ENCODE measurements at regions not wholly inside any gene's neighbourhood (a gene's known extent, or its start where the extent isn't known, plus 50 kb on each side); places are given as distances from the start of the nearest gene placed in this dataset.

- H3K4me3 ChIP-seq (ENCODE audit: low read depth, low read length): no peak overlapping the region
- Mint-ChIP-seq H3K27ac (ENCODE audit: unreplicated experiment) (no peak overlapping the region), H3K9me3 (ENCODE audit: unreplicated experiment) (no peaks in the 10 kb centered on the region), H3K4me3 (ENCODE audit: unreplicated experiment) (no peak overlapping the region), H3K36me3 (ENCODE audit: insufficient read depth, unreplicated experiment) (no peaks in the 10 kb centered on the region), H3K4me1 (ENCODE audit: low read depth, unreplicated experiment) (no peaks in the 10 kb centered on the region), H3K27me3 (ENCODE audit: insufficient read depth, unreplicated experiment) (peaks cover 9% of the 10 kb centered on the region)
- no peak for TF ChIP-seq CTCF (IDR thresholded peaks at IDR 0.05; ENCODE audit: insufficient read depth in 1 of 2, low read depth in 1 of 2, low read length in 1 of 2, severe bottlenecking in 1 of 2, unreplicated experiment in 1 of 2)
- POLR2A ChIA-PET: no interaction called here
- DNase-seq: no peak
- CTCF ChIA-PET: no interaction called here
- no peaks in the 10 kb centered on the region for H3K36me3 ChIP-seq (ENCODE audit: control insufficient read depth, insufficient read depth, low read length)
- H3K9me3 ChIP-seq: no peaks in the 10 kb centered on the region
- no peaks in the 10 kb centered on the region for H3K4me1 ChIP-seq
- H3K27me3 ChIP-seq (replicated peaks; ENCODE audit: control insufficient read depth, insufficient read depth, low read length): peaks cover 1% of the 10 kb centered on the region
- no TSS peak for BruUV-seq (replicated peaks)
- intact Hi-C loops (cut with micrococcal nuclease; ENCODE audit: unreplicated experiment): no loop called here
These were observed 65.0 kb upstream of the NPAS2 start for GRCh38 chr2:100754951-100755350.

GRCh38 chr2:100755441-100755840, 64.5 kb upstream of the NPAS2 start:
- H3K36me3 Mint-ChIP-seq (ENCODE audit: insufficient read depth, unreplicated experiment): no peaks in the 10 kb centered on the region
- peaks cover 9% of the 10 kb centered on the region for H3K27me3 Mint-ChIP-seq (ENCODE audit: insufficient read depth, unreplicated experiment)
- intact Hi-C loops (cut with micrococcal nuclease; ENCODE audit: unreplicated experiment): no loop called here
- Histone ChIP-seq H3K9me3 (no peaks in the 10 kb centered on the region), H3K4me1 (no peaks in the 10 kb centered on the region), H3K27me3 (replicated peaks; ENCODE audit: control insufficient read depth, insufficient read depth, low read length) (peaks cover 1% of the 10 kb centered on the region), H3K4me3 (ENCODE audit: low read depth, low read length) (no peak overlapping the region), H3K36me3 (ENCODE audit: control insufficient read depth, insufficient read depth, low read length) (no peaks in the 10 kb centered on the region)
- no peaks in the 10 kb centered on the region for H3K9me3 Mint-ChIP-seq (ENCODE audit: unreplicated experiment)
- ChIA-PET POLR2A (no interaction called here), CTCF (no interaction called here)
- BruUV-seq (replicated peaks): no TSS peak
- no peak overlapping the region for H3K27ac Mint-ChIP-seq (ENCODE audit: unreplicated experiment)
- no peak for DNase-seq
- H3K4me1 Mint-ChIP-seq (ENCODE audit: low read depth, unreplicated experiment): no peaks in the 10 kb centered on the region
- H3K4me3 Mint-ChIP-seq (ENCODE audit: unreplicated experiment): no peak overlapping the region
- no peak for TF ChIP-seq CTCF (IDR thresholded peaks at IDR 0.05; ENCODE audit: insufficient read depth in 1 of 2, low read depth in 1 of 2, low read length in 1 of 2, severe bottlenecking in 1 of 2, unreplicated experiment in 1 of 2)

GRCh38 chr2:100756704-100757103, 63.2 kb upstream of the NPAS2 start:
- intact Hi-C loops (cut with micrococcal nuclease; ENCODE audit: unreplicated experiment): no loop called here
- Histone ChIP-seq H3K36me3 (ENCODE audit: control insufficient read depth, insufficient read depth, low read length) (no peaks in the 10 kb centered on the region), H3K9me3 (no peaks in the 10 kb centered on the region), H3K4me3 (ENCODE audit: low read depth, low read length) (no peak overlapping the region), H3K27me3 (replicated peaks; ENCODE audit: control insufficient read depth, insufficient read depth, low read length) (no peaks in the 10 kb centered on the region), H3K4me1 (no peaks in the 10 kb centered on the region)
- Mint-ChIP-seq H3K9me3 (ENCODE audit: unreplicated experiment) (no peaks in the 10 kb centered on the region), H3K4me3 (ENCODE audit: unreplicated experiment) (no peak overlapping the region), H3K4me1 (ENCODE audit: low read depth, unreplicated experiment) (no peaks in the 10 kb centered on the region), H3K36me3 (ENCODE audit: insufficient read depth, unreplicated experiment) (no peaks in the 10 kb centered on the region), H3K27ac (ENCODE audit: unreplicated experiment) (no peak overlapping the region), H3K27me3 (ENCODE audit: insufficient read depth, unreplicated experiment) (peaks cover 5% of the 10 kb centered on the region)
- no peak for DNase-seq
- ChIA-PET POLR2A (no interaction called here), CTCF (no interaction called here)
- no TSS peak for BruUV-seq (replicated peaks)
- TF ChIP-seq CTCF (IDR thresholded peaks at IDR 0.05; ENCODE audit: insufficient read depth in 1 of 2, low read depth in 1 of 2, low read length in 1 of 2, severe bottlenecking in 1 of 2, unreplicated experiment in 1 of 2): no peak
